GM12872 (cell line): ENCODE measurements at regions not wholly inside any gene's neighbourhood (a gene's known extent, or its start where the extent isn't known, plus 50 kb on each side); places are given as distances from the start of the nearest gene placed in this dataset.

ENCODE experiments used
- CTCF ChIP-seq: IDR thresholded peaks from 3 replicates; pipeline ENCODE4 v1.5.1; 2011; ENCODE audit warnings: low read depth, mild to moderate bottlenecking, low read length, moderate library complexity; ENCODE audit not compliant: insufficient read depth

GRCh38 chr2:196511258-196512168, 128.0 kb upstream of the CCDC150 start:
- TF ChIP-seq CTCF = no peak

GRCh38 chr2:196513796-196514526, 125.6 kb upstream of the CCDC150 start:
- no peak for TF ChIP-seq CTCF

DNA sequence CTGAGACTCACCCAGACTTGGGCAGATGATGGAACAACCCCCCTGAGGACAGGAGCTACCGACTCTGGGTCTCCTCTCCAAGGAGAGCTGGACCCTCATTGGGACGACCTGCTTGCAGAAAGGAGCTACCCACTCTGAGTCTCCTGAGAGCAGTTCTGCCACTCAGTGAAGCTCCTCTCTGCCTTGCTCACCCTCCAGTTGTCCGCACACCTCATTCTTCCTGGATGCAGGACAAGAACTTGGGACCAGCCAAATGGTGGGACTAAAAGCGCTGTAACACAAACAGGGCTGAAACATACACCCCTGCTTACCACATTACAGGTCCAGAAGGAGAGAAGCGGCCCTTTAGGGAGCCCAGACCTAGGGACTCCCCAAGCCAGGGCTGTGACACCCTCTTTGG, 124.9 kb upstream of the CCDC150 start:
- TF ChIP-seq CTCF = no peak

DNA sequence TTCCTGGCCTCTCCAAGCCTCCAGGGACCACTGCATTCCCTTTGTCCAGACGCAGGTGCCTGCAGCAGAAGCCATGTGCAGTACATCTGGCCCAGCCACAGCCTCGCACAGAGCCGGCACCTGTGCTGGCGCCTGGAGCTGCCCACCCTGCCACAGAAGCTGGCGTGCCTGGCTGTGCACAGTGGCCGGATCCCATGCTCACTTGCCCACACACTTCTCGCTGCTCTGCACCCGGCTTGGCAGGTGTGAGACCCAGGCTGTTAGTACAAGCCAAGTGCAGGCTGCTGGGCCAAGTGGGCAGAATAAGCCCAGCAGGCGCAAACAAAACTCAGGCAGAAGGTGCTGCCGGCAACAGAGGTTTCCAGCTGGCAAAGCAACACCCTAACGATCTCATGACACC, 124.5 kb upstream of the CCDC150 start:
- TF ChIP-seq CTCF = no peak

- TF ChIP-seq CTCF = no peak
These were observed 123.9 kb upstream of the CCDC150 start for GRCh38 chr2:196515608-196516007.

DNA sequence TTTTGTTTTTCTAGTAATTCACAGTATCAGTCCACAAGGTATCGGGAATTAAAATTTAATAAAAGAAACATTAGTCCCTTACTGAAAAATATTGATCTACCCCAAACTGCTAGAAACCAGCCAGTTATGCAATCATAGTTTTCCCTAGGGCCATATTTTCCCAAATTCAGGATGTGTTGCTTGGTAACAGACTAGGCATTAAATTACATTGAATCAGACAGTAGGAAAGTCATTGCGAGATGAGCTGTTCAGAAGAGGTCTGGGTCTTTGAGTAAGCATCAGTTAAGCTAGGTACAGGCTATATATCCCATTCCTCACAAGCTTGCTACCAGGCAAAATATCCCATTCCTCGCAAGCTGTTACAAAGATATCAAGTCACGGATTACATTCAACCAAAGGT, 123.0 kb upstream of the CCDC150 start:
- TF ChIP-seq CTCF = no peak

DNA sequence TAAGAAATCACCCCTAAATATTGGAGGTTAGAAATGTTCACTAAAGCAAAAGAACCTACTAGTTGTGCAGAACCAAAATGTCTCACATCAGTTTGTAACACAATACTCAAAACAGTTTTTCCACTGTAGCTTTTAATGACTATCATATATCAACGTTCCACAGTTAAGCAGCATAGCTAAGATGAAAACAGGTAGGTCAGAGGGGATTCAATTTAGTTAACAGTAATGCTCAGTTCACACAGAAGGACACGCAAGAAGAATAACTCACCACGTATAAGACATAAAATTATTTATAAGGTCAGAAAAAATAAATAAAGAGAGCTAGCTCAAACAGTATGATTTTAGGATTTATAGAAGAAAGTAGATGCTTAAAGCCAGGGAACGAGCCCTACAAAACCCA, 118.9 kb upstream of the CCDC150 start:
- TF ChIP-seq CTCF = no peak
